ENCODE measurements at regions not wholly inside any gene's neighbourhood (a gene's known extent, or its start where the extent isn't known, plus 50 kb on each side); places are given as distances from the start of the nearest gene placed in this dataset.

DNA sequence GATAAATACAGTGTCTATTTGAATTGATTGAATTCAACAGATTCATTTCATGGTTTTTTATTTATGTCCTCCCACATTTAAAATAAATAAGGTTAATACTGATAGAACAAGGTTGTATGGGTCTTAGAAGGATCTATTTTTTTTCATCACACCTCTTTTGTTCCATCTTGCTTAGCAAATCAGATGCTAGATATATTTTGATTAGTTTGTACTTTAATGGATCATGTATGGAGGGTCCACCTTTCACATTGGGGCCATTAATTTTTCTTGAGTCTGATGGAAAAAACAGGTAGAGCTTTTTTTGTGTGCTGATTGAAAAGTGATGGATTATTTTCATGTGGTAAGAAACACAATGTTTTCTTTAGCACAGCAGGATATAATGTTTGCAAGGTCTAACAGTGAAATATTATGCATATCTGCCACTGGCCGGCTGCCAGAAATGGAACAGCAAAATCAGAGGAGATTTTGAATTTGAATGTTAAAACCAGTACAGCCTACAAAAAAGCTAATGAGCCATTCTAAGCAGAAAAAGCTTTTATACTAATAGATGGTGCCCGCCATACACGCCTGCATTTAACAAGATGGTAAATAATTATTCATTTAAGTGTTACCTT is 188.1 kb upstream of the ETAA1 start:
- no peak overlapping the region for H3K4me3 ChIP-seq (ENCODE audit: low read depth, low read length)
- ChIA-PET CTCF (interaction anchor here (0.7 to 0.9 kb wide), 5 partner anchors 23 to 761 kb away, joined by 3 to 4 read pairs (median 4); no protein-coding TSS in a partner anchor), POLR2A (no interaction called here)
- TF ChIP-seq, protein P1, sequence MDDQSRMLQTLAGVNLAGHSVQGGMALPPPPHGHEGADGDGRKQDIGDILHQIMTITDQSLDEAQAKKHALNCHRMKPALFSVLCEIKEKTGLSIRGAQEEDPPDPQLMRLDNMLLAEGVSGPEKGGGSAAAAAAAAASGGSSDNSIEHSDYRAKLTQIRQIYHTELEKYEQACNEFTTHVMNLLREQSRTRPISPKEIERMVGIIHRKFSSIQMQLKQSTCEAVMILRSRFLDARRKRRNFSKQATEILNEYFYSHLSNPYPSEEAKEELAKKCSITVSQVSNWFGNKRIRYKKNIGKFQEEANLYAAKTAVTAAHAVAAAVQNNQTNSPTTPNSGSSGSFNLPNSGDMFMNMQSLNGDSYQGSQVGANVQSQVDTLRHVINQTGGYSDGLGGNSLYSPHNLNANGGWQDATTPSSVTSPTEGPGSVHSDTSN (CRISPR knock-in tag; IDR thresholded peaks at IDR 0.05): no peak
- TF ChIP-seq ZNF138 (tag by site-specific recombination; IDR thresholded peaks at IDR 0.05; ENCODE audit: borderline replicate concordance) (no peak), ZNF132 (tag by site-specific recombination; IDR thresholded peaks at IDR 0.05; ENCODE audit: borderline replicate concordance) (no peak), ZNF843 (tag by site-specific recombination; IDR thresholded peaks at IDR 0.05) (no peak), ZBTB48 (tag by site-specific recombination; IDR thresholded peaks at IDR 0.05) (no peak), ZNF747 (tag by site-specific recombination; IDR thresholded peaks at IDR 0.05) (no peak), ZNF239 (tag by site-specific recombination; IDR thresholded peaks at IDR 0.05) (no peak), GLI4 (tag by site-specific recombination; IDR thresholded peaks at IDR 0.05) (no peak), SP7 (tag by site-specific recombination; IDR thresholded peaks at IDR 0.05) (no peak), ZNF426 (tag by site-specific recombination; IDR thresholded peaks at IDR 0.05) (no peak), SCRT2 (tag by site-specific recombination; IDR thresholded peaks at IDR 0.05) (no peak), SP3 (tag by site-specific recombination; IDR thresholded peaks at IDR 0.05) (no peak), KLF8 (tag by site-specific recombination; IDR thresholded peaks at IDR 0.05) (no peak), ZNF792 (tag by site-specific recombination; IDR thresholded peaks at IDR 0.05) (no peak), ZNF221 (tag by site-specific recombination; IDR thresholded peaks at IDR 0.05; ENCODE audit: borderline replicate concordance) (no peak), BCL11A (tag by site-specific recombination; IDR thresholded peaks at IDR 0.05; ENCODE audit: low read depth) (no peak), ZNF561 (tag by site-specific recombination; IDR thresholded peaks at IDR 0.05; ENCODE audit: borderline replicate concordance) (no peak)
- TF ChIP-seq, protein P2, sequence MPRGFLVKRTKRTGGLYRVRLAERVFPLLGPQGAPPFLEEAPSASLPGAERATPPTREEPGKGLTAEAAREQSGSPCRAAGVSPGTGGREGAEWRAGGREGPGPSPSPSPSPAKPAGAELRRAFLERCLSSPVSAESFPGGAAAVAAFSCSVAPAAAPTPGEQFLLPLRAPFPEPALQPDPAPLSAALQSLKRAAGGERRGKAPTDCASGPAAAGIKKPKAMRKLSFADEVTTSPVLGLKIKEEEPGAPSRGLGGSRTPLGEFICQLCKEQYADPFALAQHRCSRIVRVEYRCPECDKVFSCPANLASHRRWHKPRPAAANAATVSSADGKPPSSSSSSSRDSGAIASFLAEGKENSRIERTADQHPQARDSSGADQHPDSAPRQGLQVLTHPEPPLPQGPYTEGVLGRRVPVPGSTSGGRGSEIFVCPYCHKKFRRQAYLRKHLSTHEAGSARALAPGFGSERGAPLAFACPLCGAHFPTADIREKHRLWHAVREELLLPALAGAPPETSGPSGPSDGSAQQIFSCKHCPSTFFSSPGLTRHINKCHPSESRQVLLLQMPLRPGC (tag by site-specific recombination; IDR thresholded peaks at IDR 0.05): no peak
- TF ChIP-seq, protein P3, sequence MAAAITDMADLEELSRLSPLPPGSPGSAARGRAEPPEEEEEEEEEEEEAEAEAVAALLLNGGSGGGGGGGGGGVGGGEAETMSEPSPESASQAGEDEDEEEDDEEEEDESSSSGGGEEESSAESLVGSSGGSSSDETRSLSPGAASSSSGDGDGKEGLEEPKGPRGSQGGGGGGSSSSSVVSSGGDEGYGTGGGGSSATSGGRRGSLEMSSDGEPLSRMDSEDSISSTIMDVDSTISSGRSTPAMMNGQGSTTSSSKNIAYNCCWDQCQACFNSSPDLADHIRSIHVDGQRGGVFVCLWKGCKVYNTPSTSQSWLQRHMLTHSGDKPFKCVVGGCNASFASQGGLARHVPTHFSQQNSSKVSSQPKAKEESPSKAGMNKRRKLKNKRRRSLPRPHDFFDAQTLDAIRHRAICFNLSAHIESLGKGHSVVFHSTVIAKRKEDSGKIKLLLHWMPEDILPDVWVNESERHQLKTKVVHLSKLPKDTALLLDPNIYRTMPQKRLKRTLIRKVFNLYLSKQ (tag by site-specific recombination; IDR thresholded peaks at IDR 0.05; ENCODE audit: borderline replicate concordance): no peak
- H3K4me1 ChIP-seq (ENCODE audit: control insufficient read depth, insufficient read depth, low read length): no peaks in the 10 kb centered on the region
- no peaks in the 10 kb centered on the region for H3K36me3 ChIP-seq (ENCODE audit: control insufficient read depth in 2 of 2, insufficient read depth in 1 of 2, low read length in 2 of 2)
- H3K9me3 ChIP-seq (ENCODE audit: control insufficient read depth, insufficient read depth, low read depth, low read length): no peaks in the 10 kb centered on the region
- no peak overlapping the region for H3K27ac ChIP-seq (ENCODE audit: extremely low read depth, low read depth, low read length)

DNA sequence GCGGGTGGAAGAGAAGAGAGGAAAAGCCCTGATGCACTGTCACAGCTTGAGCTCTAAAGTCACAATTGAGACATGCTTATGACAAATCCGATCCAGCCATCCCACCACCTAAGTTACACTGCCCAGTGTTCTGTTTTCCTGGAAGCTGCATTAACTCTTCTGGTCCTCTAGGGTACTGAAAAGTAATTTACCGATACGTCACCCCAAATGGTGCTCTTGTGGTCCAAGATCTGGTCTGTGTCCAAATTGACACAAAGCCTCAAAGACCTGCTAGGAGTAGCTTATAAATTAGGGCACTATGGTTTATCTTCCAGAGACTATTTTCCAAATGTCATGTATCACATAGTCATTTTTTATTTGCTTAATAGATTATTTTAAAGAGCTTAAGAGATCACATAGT is 186.7 kb upstream of the ETAA1 start:
- Histone ChIP-seq H3K4me3 (ENCODE audit: low read depth, low read length) (no peak overlapping the region), H3K9me3 (ENCODE audit: control insufficient read depth, insufficient read depth, low read depth, low read length) (no peaks in the 10 kb centered on the region), H3K36me3 (ENCODE audit: control insufficient read depth in 2 of 2, insufficient read depth in 1 of 2, low read length in 2 of 2) (no peaks in the 10 kb centered on the region), H3K27ac (ENCODE audit: extremely low read depth, low read depth, low read length) (no peak overlapping the region), H3K4me1 (ENCODE audit: control insufficient read depth, insufficient read depth, low read length) (peaks cover 4% of the 10 kb centered on the region; the same call in 1 of the 2 replicates)
- no peak for TF ChIP-seq PRDM1 (tag by site-specific recombination; IDR thresholded peaks at IDR 0.05)
- CTCF ChIA-PET: interaction anchor here (0.6 to 1.0 kb wide), 4 partner anchors 16 to 1365 kb away, joined by 3 read pairs; no protein-coding TSS in a partner anchor
- POLR2A ChIA-PET: no interaction called here
